Activated T-cell treated with anti-CD3 and anti-CD28 coated beads for 48 hours (primary cell): ENCODE measurements at regions not wholly inside any gene's neighbourhood (a gene's known extent, or its start where the extent isn't known, plus 50 kb on each side); places are given as distances from the start of the nearest gene placed in this dataset.

ENCODE experiments used
- DNase-seq: peaks from one replicate; pipeline ENCODE4 v3.0.0-alpha.2; 2020; ENCODE audit warnings: low read depth

DNA sequence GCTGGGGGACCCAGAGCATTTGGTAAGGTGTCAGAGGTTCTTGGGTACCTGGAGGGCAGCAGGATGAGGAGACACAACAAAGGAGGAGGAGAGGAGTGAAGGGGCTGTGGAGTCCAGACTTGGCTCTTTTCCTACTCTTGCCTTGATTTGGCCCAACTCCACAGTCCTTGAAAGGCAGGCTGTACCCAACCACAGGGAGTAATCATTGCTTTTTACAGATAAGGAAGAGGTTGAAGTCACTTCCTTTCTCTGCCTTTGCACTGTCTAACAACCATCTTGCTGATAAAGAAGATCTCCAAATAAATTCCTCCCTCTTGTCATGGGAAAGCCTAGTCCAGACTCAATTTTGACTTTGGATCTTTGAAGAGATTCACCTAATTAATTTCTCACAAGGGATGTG, 226.8 kb upstream of the HMGA2 start:
- DNase-seq = no peak

DNA sequence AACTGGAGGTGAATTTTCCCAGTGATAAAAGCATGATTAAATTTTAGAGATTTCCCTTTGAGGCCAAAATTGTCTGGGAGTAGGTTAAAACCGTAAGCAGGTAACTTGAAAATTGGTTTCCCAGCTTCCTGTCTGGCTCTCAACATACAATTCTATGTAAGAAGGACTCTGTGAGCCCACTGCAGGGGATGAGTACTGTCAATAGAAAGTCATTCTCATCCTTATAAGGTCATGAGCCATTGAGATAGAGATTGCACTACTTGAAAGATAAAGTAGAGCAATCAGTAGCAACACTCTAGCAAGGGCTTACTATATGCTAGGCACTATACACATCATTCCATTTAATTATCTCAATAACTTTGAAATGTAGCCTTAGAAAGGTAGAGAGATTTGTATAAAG, 225.6 kb upstream of the HMGA2 start:
- no peak for DNase-seq

DNA sequence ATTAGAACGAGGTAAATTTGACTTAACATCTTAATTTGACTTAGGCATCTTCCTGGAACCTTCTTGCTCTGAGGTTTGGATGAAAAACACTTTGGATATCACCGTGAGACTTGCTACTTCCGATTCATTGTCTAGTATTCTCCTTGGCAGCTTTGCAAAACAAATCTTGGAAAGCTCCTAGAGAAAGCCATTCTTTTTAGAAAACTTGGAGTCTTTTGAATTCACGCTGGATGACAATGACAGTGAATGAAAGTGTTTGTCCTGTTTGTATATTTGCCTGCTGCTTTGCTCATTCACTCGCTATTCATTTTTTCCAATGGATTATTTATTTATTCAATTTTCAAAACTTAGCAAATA, 222.1 kb upstream of the HMGA2 start:
- no peak for DNase-seq

DNA sequence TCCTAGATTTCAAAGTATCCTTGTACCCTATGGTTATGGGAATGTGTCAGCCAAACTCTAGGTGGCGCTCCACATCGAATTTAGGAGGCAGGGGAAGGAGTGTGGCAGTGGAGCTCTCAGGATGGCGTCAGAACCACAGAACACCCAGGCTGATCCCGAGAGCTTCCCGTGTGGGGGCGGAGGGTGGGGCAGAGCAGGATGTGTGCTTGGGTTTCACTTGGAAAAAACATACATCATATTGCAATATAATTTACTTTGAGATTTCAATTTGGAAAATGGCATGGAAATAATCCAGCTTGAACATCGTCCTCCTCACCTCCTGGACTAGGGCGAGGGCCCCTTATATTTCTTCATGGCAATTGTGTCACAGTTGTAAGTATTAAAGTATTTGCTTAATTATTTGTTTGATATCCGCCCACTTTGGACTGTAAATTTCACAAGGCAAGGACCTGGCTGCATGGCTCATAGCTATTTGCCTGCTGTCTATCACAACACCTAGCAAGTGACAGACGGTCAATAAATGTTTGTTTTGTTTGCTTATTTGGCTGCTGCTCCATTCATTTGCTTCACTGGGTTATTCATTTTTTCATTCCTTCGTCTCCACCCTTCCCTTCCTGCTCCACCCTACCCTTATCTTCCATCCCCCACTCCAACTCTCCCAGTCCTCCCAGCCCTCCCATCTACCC, 221.5 kb upstream of the HMGA2 start:
- DNase-seq = peak; percentile 23

DNA sequence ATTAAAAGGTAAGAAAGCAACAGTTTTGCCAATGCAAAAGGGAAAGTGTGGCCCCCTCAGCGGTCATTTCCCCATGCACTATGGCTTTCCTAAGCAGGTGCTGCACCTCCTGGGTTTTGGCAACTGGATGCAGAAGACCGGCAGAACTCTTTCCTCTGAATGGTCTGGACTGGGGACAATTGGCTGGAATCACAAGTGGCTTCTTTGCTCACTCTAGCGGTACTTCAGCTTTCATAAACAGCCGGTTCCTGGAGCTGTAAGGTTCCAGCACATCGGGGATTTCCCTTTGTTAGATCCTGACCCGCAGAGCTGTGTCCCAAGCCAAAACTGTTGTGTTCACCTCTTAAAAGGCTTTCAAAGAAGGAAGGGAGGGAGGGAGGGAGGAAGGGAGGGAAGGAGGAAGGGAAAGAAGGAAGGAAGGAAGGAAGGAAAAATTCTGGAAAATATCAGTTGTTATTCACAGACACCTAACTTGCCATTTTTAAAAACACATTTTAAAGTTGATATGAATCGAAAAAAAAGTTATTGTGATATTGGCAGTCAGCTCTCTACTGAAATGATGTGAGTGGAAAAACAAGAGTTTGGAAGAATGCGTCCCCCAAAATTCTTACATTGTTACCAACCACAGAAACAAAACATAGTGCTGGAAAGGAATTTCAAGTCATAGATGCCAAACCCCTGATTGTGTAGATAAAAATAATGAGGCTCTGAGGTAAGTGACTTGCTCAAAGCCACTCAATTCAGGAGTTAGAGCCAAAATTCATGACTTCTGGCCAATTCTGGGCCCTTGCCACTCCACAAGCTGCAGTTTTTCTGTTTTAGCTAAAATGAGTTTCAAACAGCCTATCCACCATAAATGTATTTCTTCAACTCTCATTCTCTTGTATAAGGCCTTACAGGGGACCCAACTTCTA, 220.6 kb upstream of the HMGA2 start:
- no peak for DNase-seq

DNA sequence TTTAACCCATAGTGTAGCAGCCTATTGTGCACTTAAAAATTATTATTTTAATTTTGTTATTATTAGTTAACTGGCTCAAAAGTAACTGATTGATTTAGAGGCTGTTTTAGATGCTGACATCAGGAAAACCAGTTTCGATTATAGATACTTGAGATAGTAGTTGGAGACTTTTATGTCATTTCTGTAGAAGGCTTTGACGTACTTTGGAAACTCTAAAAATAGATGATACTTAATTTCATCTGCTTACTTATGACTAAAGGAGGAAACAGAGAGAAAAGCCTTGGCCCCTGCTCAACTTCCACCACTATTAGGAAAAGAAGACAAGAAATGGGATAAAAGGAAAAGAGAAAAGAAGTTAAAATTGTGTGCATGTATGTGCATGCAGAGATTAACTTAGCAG, 219.3 kb upstream of the HMGA2 start:
- no peak for DNase-seq

DNA sequence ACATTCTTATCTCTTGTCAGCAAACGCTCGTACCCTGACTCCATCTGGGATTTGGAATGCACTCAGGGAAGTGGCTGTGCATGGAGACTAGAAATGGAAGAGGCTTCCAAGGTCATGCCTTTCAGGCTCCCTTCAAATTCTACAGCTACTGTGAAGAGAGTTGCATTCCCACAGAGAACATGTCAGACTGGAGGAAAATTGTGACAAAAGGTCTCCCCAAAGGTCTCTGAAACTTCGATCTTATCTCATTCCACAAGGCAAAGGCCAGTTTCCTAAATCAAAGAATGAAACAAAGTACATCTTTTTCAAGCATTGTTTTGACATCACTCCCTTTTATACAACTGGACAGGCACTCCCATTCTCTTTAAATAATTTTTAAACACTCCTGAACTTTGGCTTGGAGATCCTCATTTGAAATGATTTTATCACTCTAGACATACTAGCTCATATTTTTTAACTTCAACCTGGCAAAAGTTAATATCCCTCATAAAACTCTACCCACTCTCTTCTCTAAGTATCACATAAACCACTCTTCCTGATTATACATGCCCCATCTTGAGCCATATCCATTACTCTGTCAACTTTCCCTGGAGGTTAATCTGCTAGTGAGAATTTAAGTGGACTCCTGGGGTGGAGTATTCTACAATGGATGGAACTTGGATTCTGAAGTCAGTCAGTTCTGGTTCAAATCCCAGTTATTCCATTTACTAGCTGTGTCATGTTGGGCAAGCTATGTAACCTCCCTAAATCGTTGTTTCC, 218.1 kb upstream of the HMGA2 start:
- DNase-seq = no peak

DNA sequence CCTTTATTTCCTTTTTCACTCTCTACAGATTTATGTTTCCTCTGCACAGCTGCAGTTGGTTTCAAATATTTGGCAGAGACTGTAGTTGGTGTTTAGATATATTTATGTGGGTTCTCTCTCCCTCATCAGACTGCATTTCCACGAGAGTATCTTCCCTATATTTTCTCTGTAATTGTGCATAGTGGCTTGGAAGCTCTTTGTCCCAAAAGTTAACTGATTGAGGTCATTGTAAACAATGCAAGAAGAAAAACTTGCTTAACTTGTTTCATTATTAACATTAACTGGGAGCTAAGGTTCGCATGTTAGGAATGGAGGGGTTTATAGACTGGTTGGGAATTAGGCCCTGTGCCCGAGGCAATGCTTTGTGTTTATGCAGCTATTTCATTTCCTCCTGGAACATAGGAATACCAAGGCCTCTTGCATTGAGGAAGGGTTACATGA, 216.9 kb upstream of the HMGA2 start:
- no peak for DNase-seq

DNA sequence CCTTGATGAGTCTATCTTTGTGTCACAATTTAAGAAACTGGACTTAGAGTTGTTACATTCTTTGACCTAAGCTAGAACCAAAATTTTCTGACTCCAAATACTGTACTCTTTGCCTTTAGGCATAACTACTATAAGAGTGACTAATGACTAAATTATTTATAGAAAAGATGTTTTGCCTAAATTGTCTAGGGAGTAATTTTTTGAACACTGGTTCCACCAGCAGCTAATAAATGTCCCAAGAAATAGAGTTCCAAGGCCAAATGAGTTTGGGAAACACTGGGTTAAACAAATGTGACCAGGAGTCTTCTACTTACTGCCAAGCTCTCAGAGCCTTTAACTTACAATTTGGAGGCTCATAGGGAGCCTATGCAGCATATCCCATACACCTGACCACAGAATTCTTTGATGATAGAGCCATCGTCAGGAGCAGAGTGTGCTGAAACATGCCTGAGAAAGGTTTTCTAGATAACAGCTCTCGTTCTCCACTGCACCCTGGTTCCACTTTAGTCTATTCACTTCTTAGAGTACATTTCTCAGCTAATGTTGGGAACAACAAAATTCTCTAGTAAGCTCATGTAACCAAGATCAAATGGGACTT, 215.9 kb upstream of the HMGA2 start:
- no peak for DNase-seq

DNA sequence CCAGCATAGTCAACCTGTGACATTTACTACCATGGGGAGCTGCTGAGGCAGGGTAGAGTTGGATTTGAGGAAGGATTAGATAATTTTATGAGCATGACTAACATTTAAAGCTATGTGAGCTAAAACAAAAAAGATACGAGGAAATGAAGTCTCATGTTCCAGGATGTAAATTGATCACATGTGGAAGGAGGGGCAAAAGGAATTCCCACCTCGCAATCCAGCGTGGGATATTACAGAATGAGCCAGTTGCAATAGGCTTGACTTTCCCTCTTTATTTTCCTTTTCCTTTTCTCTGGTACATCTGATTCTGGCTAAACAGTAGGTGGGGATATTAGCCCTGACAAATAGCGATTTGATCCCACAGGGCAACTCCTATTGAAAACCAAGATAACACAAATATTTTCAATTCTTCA, 214.9 kb upstream of the HMGA2 start:
- no peak for DNase-seq

DNA sequence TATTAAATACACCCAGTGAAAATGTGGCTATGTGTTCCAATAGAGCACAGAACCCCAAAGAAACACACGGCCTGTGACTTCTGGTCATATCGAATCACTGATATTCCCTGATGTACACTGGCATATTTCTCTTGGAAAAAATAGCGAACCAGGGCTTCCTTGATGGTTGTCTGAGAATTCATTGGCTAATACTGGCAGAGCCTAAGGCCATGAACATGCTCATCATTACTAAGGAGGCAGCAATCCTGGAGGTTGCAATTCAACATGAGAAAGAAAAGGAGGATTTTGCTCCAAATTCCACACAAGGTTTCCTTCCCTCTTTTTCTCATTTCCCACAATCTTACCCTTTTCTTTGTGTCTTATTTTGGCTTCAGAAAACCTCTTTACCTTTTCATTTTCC, 212.9 kb upstream of the HMGA2 start:
- no peak for DNase-seq

DNA sequence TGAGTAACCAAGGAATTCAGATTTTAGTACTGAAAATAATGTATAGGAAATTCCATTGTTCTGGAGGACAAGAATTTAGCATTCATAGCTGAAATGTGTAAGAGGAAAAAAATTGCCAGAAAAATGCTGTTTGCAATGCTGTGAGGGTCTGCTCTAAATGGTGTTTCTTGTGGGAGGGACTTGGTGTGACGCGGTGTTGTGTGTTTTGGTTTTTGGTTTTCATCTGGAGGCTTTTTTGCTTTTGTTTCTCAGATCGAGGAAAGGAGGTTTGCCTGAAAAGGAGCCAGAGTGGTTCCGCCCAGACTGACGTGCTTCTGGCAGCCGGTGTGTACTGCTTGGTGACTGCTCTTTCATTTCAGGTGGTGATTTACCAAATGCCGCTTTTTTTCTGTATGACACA, 211.8 kb upstream of the HMGA2 start:
- no peak for DNase-seq

DNA sequence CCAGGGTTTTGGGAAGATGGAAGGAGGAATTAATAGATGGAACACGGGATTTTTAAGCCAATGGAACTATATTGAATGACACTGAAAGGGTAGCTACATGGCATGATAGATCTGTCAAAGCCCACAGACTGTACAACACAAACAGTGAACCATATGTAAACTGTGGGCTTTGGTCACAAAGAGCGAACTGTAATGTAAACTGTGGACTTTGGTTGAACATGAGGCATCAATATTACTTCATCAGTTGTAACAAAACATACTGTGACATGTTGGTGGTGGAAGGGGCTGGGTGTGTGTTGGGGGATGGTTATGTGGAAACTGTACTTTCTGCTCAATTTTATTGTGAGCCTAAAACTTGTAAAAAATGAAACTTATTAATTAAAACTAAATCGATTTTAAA, 210.6 kb upstream of the HMGA2 start:
- DNase-seq = no peak

DNA sequence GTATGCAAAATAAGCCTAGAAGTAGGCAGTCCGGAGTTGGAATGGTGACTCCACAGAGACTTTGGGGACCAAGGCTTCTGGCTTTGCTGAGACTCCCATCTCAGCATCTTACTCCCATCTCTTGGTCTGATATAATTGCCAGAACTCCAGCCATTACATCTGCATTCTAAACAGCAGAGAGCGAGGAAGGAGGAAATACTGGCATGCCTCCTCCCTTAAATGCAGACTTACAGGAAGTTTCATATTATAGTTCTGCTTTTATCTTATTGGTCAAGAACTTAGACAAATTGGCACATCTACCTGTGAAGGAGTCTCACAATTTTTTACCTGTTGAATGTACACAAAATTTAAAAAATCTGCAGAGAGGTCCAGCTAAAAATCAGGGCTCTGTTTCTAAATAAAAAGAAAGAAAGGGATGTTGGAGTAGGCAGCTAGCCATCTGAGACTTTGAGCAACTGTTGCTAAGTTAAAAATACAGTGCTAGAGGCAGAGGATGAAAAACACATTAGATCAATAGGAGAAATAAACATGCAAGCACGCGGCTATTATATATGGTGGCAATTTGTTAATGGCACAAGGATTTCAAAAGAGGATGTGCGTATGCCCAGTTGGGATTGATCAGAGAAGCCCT, 209.9 kb upstream of the HMGA2 start:
- DNase-seq = no peak

DNA sequence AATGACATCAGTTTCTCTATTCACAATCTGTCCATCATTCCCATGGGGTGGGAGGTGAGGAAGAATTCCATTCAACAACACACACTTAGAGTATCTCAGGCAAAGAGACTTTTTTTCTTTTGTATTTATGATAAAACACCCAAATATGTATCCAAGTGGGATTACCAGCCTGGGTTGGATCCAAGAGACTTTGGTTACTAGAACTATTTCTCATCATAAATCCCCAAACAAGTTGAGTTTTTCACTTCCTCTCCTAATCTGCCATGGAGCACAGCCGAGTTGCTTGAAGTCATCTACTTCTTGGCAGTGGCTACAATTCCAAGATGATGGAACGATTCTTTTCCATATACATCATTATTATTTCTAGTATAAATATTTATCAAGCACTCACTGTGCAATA, 209.2 kb upstream of the HMGA2 start:
- no peak for DNase-seq

DNA sequence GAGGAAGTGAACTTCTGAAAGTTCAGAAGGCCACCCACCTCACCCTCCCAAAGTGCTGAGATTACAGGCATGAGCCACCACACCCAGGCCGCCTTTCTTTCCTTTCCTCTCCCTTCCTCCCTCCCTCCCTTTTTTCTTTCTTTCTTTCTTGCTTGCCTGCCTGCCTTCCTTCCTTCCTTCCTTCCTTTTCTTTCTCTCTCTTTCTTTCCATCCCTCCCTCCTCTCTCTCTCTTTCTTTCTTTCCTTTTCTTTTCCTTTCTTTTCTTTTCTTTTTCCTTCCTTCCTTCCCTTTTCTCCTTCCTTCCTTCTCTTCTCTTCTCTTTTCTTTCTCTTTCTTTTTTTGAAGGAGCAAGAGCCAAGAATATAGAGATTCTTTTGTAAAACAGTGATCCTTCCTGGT, 208.3 kb upstream of the HMGA2 start:
- no peak for DNase-seq

DNA sequence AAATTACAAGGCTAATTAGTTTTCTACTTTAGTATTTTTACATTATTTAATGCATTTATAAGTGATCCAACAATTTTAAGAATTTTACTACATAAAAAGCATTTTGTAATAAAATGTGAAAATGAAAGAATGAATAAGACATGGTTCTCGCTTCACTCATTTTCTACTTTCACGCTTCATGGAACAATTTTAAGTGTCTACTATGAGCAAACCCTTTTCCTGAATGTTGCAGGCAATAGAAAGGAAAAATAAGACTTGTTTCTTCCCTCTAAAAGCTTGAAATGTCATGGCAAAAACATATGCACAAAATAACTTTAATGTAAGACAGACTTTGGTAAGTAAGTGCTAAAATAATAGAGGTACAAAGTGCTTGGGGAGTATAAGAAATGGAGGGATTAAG, 205.7 kb upstream of the HMGA2 start:
- DNase-seq = no peak

DNA sequence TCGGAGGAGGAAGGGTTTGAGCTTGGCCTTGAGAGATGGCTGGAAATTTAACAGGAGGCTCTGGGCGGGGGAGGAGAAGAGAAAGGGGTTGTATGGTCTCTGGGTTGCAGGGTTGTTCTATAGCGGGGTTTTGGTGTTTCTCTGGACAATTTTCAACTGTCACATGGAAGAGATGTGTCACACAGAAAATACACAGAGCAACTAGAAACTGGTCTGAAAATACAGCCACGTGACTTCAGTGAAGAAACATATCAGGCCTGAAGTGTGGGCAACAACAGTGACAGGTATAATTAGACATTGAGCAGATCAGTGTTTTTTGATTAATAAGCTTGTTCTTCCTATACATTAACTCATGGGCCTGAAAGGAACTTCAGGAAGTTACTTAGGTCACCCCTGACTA, 205.3 kb upstream of the HMGA2 start:
- no peak for DNase-seq

DNA sequence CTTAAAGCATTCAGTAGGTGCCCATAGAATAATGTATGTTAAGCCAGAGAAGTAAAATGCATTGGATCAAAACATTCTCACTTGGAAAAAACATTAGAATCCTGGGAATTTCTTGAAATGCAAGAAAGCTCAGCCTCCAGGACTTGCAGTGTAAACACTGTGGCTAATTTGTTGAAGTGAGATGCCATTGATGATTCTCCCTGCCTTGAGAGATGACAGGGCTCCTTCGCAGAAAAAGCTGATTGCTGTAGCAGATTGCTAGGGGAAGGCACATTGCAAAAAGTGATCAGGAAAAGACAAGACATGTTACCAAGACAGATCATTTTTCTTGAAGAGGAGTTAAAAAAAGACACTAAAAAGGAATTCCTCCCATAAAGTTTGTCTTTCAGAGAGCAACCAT, 204.2 kb upstream of the HMGA2 start:
- no peak for DNase-seq

DNA sequence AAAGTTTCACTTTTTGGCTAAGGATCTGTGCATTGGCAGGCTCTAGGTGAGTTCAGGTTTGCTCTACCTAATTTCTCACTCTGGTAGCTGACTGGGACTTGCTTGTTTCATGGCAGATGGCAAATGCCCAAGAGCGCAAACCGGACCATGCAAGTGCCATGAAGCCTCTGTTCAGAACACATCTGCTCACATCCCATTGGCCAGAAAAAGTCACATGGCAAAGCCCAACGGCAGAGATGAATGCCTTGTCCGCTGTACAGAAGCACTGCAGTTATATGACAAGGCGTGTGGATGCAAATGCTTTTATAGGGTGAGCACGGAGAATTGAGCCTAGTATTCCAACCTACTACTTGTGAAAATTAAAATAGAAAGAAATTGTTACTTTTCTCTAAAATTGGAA, 202.2 kb upstream of the HMGA2 start:
- DNase-seq = no peak

DNA sequence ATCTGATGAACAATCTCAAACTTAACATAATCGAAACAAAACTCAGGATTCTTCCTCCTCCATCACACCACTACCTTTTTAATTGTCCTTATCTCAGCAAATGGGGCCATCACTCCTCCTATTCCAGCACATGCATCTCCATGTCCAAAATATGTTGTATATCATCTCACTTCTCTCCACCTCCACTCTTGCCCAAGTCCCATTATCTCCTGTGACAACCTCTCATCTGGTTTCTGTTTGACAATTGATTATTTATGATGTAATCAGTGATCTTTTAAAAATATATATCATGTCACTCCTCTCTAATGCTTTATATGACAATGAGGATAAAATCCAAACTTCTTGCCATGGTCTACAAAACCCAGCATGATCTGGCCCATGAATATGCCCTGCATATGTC, 200.8 kb upstream of the HMGA2 start:
- DNase-seq = no peak

DNA sequence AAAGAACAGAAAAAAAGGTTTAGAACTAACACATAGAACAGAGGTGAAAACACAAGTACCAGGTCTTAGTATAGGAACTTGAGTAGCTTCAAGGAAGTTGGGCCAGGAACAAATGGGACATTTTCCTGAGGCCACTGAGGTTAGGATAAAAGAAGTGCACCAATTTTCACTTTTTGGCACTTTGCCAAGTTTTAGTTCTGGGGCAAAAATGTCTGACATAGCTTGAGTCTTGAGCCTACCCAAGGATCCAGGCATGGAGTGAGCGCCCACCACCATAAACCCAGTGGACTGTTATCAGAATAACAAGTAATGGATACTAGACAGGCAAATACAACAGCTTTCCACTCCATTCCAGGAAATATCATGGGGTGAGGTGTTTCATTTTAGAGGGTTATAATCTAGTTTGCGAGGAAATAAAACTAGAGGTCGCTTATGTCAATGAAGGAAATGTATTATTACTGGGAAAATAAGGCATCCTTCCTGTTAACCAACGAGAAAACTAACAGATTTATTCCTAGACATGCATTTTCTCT, 199.7 kb upstream of the HMGA2 start:
- no peak for DNase-seq
